Neural crest cell (in vitro differentiated cells): ENCODE measurements at regions not wholly inside any gene's neighbourhood (a gene's known extent, or its start where the extent isn't known, plus 50 kb on each side); places are given as distances from the start of the nearest gene placed in this dataset.

ENCODE experiments used
- DNase-seq: peaks from one replicate; pipeline ENCODE4 v3.0.0; 2021; ENCODE audit warnings: low read depth, mixed read lengths, low spot score
- H3K27ac Mint-ChIP-seq: one replicate; pipeline ENCODE4 v1.8.0; 2021; ENCODE audit warnings: mild to moderate bottlenecking, mixed read lengths; ENCODE audit not compliant: unreplicated experiment
- H3K27me3 Mint-ChIP-seq: 2 replicates; pipeline ENCODE4 v1.8.0; 2021; ENCODE audit warnings: low read depth, mild to moderate bottlenecking, mixed read lengths
- H3K36me3 Mint-ChIP-seq: 2 replicates; pipeline ENCODE4 v1.8.0; 2021; ENCODE audit warnings: low read depth, mild to moderate bottlenecking, mixed read lengths
- H3K4me1 Mint-ChIP-seq: 2 replicates; pipeline ENCODE4 v1.8.0; 2021; ENCODE audit warnings: mixed read lengths
- H3K4me3 Mint-ChIP-seq: one replicate; pipeline ENCODE4 v1.8.0; 2021; ENCODE audit warnings: mild to moderate bottlenecking, mixed read lengths
- H3K9me3 Mint-ChIP-seq: 2 replicates; pipeline ENCODE4 v1.8.0; 2021; ENCODE audit warnings: mixed read lengths
- CTCF ChIP-seq: fragments of 200-600 bp; sonication (generic); conservative IDR thresholded peaks from 2 replicates; pipeline ENCODE4 v1.5.0; 2021; ENCODE audit warnings: antibody characterized with exemption, mild to moderate bottlenecking

GRCh38 chr9:93387791-93388190 is 63.7 kb upstream of the FAM120A start:
- no peak for TF ChIP-seq CTCF
- H3K36me3 Mint-ChIP-seq, result no peaks in the 10 kb centered on the region
- H3K27me3 Mint-ChIP-seq, result no peaks in the 10 kb centered on the region
- no peak for DNase-seq
- H3K27ac Mint-ChIP-seq, result no peak overlapping the region
- H3K4me1 Mint-ChIP-seq, result no peaks in the 10 kb centered on the region
- no peaks in the 10 kb centered on the region for H3K9me3 Mint-ChIP-seq
- no peak overlapping the region for H3K4me3 Mint-ChIP-seq

- H3K36me3 Mint-ChIP-seq, result no peaks in the 10 kb centered on the region
- TF ChIP-seq CTCF, result no peak
- H3K9me3 Mint-ChIP-seq, result no peaks in the 10 kb centered on the region
- no peak for DNase-seq
- H3K27ac Mint-ChIP-seq, result peak overlapping the region; percentile 69
- H3K4me3 Mint-ChIP-seq, result no peak overlapping the region
- H3K27me3 Mint-ChIP-seq, result peaks cover 3% of the 10 kb centered on the region
- no peaks in the 10 kb centered on the region for H3K4me1 Mint-ChIP-seq
These were observed 60.5 kb upstream of the FAM120A start for GRCh38 chr9:93390953-93391515.

GRCh38 chr9:93391898-93392297 is 59.6 kb upstream of the FAM120A start:
- TF ChIP-seq CTCF, result no peak
- Mint-ChIP-seq H3K4me1 (no peaks in the 10 kb centered on the region), H3K27me3 (peaks cover 3% of the 10 kb centered on the region), H3K9me3 (no peaks in the 10 kb centered on the region), H3K36me3 (no peaks in the 10 kb centered on the region), H3K27ac (no peak overlapping the region), H3K4me3 (no peak overlapping the region)
- DNase-seq, result no peak

- Mint-ChIP-seq H3K36me3 (no peaks in the 10 kb centered on the region), H3K4me3 (no peak overlapping the region), H3K4me1 (no peaks in the 10 kb centered on the region)
These were observed 58.5 kb upstream of the FAM120A start for GRCh38 chr9:93392974-93393373.

More at GRCh38 chr9:93392974-93393373, 58.5 kb upstream of the FAM120A start:
- DNase-seq, result no peak
- Mint-ChIP-seq H3K9me3 (no peaks in the 10 kb centered on the region), H3K27ac (no peak overlapping the region), H3K27me3 (peaks cover 3% of the 10 kb centered on the region)
- no peak for TF ChIP-seq CTCF
